ENCODE measurements at regions not wholly inside any gene's neighbourhood (a gene's known extent, or its start where the extent isn't known, plus 50 kb on each side); places are given as distances from the start of the nearest gene placed in this dataset.

- no peak for TF ChIP-seq POLR2AphosphoS5 (IDR thresholded peaks at IDR 0.05; ENCODE audit: low read depth, low read length)
- no peak for TF ChIP-seq POLR2A (IDR thresholded peaks at IDR 0.05; ENCODE audit: low read depth, low read length)
Measured at GRCh38 chr10:4215485-4215884, 430.5 kb upstream of the KLF6 start.

Data from GM12892 (cell line).